ENCODE measurements at regions not wholly inside any gene's neighbourhood (a gene's known extent, or its start where the extent isn't known, plus 50 kb on each side); places are given as distances from the start of the nearest gene placed in this dataset.

DNA sequence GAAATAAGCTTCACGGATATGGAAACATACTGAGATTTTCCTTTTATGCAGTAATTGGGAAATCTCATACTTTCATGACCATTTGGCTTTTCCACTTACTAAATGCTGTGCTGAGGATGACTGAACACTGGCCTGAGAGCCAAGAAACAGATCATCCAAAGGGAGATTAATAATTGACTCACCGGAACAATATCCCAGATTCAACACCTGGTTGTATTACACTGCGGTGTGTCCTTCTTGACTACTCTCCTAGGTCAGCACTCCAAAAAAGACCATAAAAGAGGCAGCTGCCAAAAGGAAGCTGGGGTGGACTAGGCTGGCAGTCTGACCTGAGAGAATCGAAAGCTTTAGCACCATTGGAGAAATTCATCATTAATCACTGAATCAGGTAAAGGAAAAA is 469.1 kb downstream of the CBLN2 start:
- Histone ChIP-seq H3K27me3 (no peaks in the 10 kb centered on the region), H3K4me3 (no peak overlapping the region), H3K36me3 (no peaks in the 10 kb centered on the region), H3K27ac (no peak overlapping the region), H3K4me1 (no peaks in the 10 kb centered on the region), H3K9me3 (peaks cover 0 to 4% of the 10 kb centered on the region in 2 donors)
- ATAC-seq = no peak
- TF ChIP-seq, protein P1, sequence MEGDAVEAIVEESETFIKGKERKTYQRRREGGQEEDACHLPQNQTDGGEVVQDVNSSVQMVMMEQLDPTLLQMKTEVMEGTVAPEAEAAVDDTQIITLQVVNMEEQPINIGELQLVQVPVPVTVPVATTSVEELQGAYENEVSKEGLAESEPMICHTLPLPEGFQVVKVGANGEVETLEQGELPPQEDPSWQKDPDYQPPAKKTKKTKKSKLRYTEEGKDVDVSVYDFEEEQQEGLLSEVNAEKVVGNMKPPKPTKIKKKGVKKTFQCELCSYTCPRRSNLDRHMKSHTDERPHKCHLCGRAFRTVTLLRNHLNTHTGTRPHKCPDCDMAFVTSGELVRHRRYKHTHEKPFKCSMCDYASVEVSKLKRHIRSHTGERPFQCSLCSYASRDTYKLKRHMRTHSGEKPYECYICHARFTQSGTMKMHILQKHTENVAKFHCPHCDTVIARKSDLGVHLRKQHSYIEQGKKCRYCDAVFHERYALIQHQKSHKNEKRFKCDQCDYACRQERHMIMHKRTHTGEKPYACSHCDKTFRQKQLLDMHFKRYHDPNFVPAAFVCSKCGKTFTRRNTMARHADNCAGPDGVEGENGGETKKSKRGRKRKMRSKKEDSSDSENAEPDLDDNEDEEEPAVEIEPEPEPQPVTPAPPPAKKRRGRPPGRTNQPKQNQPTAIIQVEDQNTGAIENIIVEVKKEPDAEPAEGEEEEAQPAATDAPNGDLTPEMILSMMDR (IDR thresholded peaks at IDR 0.05) = no peak
- intact Hi-C loops (cut with DNase I) = no loop called here
- DNase-seq = no peak

DNA sequence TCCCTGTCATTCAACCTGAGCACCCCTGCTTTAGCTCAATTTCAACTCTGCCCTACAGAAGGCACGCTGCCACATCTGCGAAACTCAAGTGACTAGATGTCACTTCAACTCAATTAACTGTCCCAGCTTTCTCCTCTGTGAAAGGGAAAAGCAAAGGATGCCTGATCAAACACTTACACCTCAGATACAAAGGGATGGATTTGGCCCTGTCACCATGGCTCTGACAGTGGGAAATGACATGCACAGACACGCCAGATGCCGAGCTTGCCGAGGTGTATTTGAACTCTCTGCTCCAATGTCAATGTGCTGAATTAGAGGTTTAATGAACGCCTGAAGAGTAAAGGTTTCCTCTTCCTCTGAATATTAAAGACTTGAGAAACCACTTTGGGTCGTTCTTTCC is 481.1 kb downstream of the CBLN2 start:
- Histone ChIP-seq H3K36me3 (no peaks in the 10 kb centered on the region), H3K4me1 (no peaks in the 10 kb centered on the region), H3K27me3 (no peaks in the 10 kb centered on the region), H3K4me3 (no peak overlapping the region), H3K27ac (no peak overlapping the region), H3K9me3 (no peaks in the 10 kb centered on the region)
- DNase-seq (no peak), ATAC-seq (no peak)
- intact Hi-C loops (cut with DNase I) = no loop called here
- TF ChIP-seq, protein P1 (IDR thresholded peaks at IDR 0.05) = no peak

DNA sequence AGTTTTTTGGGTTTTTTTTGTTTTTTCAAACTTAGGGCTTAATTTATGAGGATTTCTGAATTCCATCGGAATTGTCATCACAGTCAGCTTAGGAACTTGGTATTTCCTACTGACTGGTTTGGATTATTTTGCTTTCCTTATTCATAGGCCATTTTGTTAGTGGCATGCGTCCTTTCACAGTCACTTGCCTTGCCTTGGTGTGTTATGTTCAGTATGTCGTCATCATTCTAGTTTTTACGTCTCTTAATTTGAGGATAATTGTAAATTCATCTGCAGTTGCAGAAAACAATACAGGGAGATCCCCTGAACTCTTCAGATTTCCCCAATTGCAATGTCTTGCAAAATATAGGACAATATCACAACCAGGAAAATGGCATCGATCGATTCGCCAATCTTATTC is 485.3 kb downstream of the CBLN2 start:
- Histone ChIP-seq H3K27ac (no peak overlapping the region), H3K9me3 (no peaks in the 10 kb centered on the region), H3K4me1 (no peaks in the 10 kb centered on the region), H3K4me3 (no peak overlapping the region), H3K36me3 (no peaks in the 10 kb centered on the region), H3K27me3 (no peaks in the 10 kb centered on the region)
- TF ChIP-seq, protein P1 (IDR thresholded peaks at IDR 0.05) = no peak
- ATAC-seq (no peak), DNase-seq (no peak)
- intact Hi-C loops (cut with DNase I) = no loop called here

DNA sequence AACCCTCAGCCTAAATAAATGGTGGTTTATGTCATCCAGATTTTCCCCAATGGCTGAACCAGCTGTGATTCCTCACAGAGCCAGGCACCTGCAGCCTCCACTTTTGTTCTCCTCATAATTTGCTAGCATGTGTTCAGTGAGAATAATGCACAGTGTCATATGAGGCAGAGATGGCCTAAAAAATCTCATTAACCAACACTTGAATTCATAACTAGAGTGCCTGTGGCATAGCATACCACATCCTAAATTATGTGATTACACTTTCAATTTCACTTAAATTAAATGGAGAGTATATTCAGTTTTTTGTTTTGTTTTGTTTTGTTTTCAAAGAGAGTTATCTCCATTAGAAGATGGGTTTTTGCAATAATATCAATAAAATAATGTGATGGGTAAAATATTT is 488.0 kb downstream of the CBLN2 start:
- Histone ChIP-seq H3K4me1 (no peaks in the 10 kb centered on the region), H3K27ac (no peak overlapping the region)

DNA sequence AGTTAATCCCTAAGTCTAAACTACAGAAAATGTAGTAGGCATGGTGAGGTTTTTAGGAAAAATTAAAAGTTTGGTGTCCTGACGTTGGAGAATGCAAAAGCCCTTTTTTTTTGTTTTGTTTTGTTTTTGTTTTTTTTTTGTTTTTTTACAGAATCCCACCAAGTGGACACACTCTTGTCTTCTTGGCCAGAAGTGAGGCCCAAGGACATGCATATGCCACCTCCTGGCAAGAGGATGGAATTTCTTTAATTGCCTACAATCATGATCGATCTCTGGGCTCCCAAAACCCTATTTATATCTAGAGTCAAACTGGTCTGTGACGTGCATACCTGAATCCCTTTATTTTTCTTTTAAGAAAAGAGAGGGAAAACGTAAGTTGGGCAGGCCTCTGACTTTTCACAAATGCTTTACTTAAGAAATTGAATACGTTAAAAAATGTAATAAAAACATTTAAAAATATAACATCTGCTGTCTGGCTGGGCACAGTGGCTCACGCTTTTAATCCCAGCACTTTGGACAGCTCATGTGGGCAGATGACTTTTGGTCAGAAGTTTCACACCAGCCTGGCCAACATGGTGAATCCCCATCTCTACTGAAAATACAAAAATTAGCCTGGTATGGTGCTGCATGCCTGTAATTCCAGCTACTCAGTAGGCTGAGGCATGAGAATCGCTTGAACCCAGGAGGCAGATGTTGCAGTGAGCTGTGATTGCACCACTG is 502.7 kb downstream of the CBLN2 start:
- Histone ChIP-seq H3K36me3 (no peaks in the 10 kb centered on the region), H3K27ac (no peak overlapping the region), H3K9me3 (no peaks in the 10 kb centered on the region), H3K4me1 (no peaks in the 10 kb centered on the region), H3K27me3 (no peaks in the 10 kb centered on the region), H3K4me3 (no peak overlapping the region)
- TF ChIP-seq, protein P1 (IDR thresholded peaks at IDR 0.05) = no peak
- DNase-seq (no peak), ATAC-seq (no peak)
- intact Hi-C loops (cut with DNase I) = no loop called here

More for the DNA sequence above, 488.0 kb downstream of the CBLN2 start:
- H3K4me3 ChIP-seq = no peak overlapping the region
- intact Hi-C loops (cut with DNase I) = no loop called here
- H3K27me3 ChIP-seq = no peaks in the 10 kb centered on the region
- H3K36me3 ChIP-seq = no peaks in the 10 kb centered on the region
- ATAC-seq (no peak), DNase-seq (no peak)
- no peaks in the 10 kb centered on the region for H3K9me3 ChIP-seq
- TF ChIP-seq, protein P1 (IDR thresholded peaks at IDR 0.05) = no peak

Data from left lung (tissue), 4 donors.